Neutrophil (primary cell): ENCODE measurements at regions not wholly inside any gene's neighbourhood (a gene's known extent, or its start where the extent isn't known, plus 50 kb on each side); places are given as distances from the start of the nearest gene placed in this dataset.

ENCODE experiments used
- H3K27ac ChIP-seq: fragments of 200-600 bp; sonication (generic); 2 replicates; pipeline ENCODE4 v1.5.1; 2016; ENCODE audit warnings: mild to moderate bottlenecking, moderate library complexity
- H3K27me3 ChIP-seq: fragments of 200-600 bp; sonication (generic); 2 replicates; pipeline ENCODE4 v1.6.0; 2016; ENCODE audit warnings: mild to moderate bottlenecking
- H3K36me3 ChIP-seq: fragments of 200-600 bp; sonication (generic); 2 replicates; pipeline ENCODE4 v1.5.1; 2017
- H3K4me1 ChIP-seq, 2 experiments: fragments of 200-600 bp in 1 of 2; sonication (generic) in 1 of 2; 1 replicate in 1 of 2; 2 replicates in 1 of 2; pipeline versions ENCODE4 v1.5.1 to v1.6.1; 2013 to 2016; ENCODE audit warnings: low read depth in 1 of 2, low read length in 1 of 2, mild to moderate bottlenecking in 1 of 2, moderate library complexity in 1 of 2; ENCODE audit not compliant: control insufficient read depth in 1 of 2, insufficient read depth in 1 of 2
- H3K4me3 ChIP-seq, 2 experiments: fragments of 200-600 bp in 1 of 2; sonication (generic) in 1 of 2; 1 replicate in 1 of 2; 2 replicates in 1 of 2; pipeline ENCODE4 v1.5.1; 2013 to 2016; ENCODE audit warnings: low read depth in 1 of 2, low read length in 1 of 2, mild to moderate bottlenecking in 1 of 2, moderate library complexity in 1 of 2
- H3K9me3 ChIP-seq: fragments of 200-600 bp; sonication (generic); 2 replicates; pipeline ENCODE4 v1.5.1; 2016
- TF ChIP-seq, protein P1 (sequence below): fragments of 200-600 bp; sonication (generic); IDR thresholded peaks from 2 replicates; pipeline ENCODE4 v1.5.1; 2016; ENCODE audit warnings: antibody characterized with exemption

DNA sequence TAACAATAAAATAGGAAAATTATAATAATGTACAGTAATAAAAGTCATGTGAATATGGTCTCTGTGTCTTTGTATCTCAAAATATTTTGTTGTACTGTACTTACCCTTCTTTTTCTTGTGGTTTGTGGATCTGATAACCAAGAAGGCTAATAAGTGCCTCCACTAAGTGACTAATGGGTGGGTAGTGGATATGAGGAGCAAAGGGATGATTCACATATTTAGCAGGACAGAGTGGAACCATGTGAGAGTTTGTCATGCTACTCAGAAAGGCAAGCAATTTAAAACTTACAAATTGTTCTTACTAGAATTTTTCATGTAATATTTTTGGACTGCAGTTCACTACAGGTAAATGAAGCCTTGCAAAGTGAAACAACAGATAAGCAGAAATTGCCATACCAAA lies 1241.2 kb upstream of the CDH2 start:
- H3K27me3 ChIP-seq, result no peaks in the 10 kb centered on the region
- no peaks in the 10 kb centered on the region for H3K9me3 ChIP-seq
- no peak overlapping the region for H3K27ac ChIP-seq
- TF ChIP-seq, protein P1, sequence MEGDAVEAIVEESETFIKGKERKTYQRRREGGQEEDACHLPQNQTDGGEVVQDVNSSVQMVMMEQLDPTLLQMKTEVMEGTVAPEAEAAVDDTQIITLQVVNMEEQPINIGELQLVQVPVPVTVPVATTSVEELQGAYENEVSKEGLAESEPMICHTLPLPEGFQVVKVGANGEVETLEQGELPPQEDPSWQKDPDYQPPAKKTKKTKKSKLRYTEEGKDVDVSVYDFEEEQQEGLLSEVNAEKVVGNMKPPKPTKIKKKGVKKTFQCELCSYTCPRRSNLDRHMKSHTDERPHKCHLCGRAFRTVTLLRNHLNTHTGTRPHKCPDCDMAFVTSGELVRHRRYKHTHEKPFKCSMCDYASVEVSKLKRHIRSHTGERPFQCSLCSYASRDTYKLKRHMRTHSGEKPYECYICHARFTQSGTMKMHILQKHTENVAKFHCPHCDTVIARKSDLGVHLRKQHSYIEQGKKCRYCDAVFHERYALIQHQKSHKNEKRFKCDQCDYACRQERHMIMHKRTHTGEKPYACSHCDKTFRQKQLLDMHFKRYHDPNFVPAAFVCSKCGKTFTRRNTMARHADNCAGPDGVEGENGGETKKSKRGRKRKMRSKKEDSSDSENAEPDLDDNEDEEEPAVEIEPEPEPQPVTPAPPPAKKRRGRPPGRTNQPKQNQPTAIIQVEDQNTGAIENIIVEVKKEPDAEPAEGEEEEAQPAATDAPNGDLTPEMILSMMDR, result no peak
- H3K4me3 ChIP-seq, result no peak overlapping the region
- no peaks in the 10 kb centered on the region for H3K36me3 ChIP-seq
- no peaks in the 10 kb centered on the region for H3K4me1 ChIP-seq

DNA sequence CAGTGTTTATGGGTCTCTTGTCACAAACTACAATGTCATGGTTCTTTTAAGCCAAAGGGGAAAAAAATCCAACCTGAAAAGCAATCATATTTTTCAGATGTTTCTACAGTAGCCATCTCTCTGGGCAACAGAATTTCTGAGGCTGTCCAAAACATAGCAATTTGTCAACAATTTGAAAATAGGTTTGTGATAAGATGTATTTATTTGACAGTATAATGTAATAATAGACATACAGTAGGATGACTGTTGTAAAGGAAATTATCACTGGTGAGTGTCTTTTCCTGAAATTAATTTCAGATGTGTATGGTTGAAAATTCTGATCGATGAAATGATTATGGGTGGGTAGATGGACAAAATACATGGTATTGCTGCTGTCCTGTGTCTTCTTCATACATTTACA lies 1230.1 kb upstream of the CDH2 start:
- no peak overlapping the region for H3K4me3 ChIP-seq
- no peaks in the 10 kb centered on the region for H3K36me3 ChIP-seq
- no peak overlapping the region for H3K27ac ChIP-seq
- no peaks in the 10 kb centered on the region for H3K27me3 ChIP-seq
- TF ChIP-seq, protein P1, result no peak
- H3K4me1 ChIP-seq, result no peaks in the 10 kb centered on the region
- no peaks in the 10 kb centered on the region for H3K9me3 ChIP-seq

DNA sequence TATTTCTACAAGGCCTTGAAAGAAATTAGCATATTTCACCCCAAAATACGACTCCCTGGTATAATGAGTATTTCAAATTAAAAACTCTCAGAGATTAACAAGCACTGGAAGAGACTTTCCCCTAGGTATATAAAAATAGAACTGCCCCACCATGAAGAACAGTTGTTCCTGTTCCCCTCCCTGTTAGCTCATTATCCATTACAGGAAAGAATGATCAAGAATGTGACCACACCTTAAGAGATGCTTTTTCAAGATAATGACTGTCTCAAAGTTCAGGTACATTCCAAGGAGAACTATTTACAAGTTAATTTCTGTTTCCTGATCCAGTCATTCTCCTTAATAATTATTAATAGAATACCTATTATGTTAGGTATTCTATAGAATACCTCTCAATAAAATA lies 1220.6 kb upstream of the CDH2 start:
- TF ChIP-seq, protein P1, result no peak
- Histone ChIP-seq H3K9me3 (no peaks in the 10 kb centered on the region), H3K27me3 (no peaks in the 10 kb centered on the region), H3K27ac (no peak overlapping the region), H3K4me3 (no peak overlapping the region), H3K36me3 (no peaks in the 10 kb centered on the region), H3K4me1 (no peaks in the 10 kb centered on the region)

DNA sequence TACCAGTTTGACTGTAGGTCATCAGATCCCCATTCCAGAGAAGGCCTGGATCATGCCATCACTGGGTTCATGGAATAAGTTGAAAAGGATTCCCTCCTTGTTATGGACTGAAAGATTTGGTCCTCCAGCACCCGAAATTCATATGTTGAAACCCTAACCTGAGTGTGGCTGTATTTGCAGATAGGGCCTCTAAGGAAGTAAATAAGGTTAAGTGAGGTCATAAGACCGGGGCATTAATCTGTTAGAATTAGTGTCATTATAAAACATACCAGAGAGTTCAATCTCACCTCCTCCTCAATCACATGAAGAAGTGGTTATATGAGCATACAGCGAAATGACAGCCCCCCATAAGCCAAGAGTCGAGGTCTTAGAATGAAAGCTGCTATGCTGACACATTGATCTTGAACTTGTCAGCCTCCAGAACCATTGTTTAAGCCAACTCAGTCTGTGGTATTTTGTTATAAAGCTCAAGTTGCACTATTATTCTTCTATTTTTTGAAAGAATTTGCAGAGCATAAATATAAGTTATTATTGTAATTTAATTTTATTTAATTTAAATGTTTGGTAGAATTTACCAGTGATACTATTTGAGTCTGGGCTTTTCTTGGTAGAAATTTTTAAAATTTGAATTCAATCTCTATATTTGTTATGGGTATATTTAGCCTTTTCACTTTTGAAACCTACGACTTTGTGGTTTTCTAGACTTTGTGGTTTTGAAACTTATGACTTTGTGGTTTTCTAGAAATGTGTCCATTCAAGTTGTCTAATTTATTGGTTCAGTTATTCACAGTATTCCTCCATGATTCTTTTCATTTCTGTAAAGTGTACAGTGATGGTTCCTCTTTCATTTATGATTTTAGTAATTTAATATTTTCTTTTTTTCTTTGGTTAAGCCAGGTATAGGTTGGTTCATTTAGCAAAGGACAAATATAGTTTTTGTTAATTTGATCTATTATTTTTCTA lies 1206.7 kb upstream of the CDH2 start:
- Histone ChIP-seq H3K9me3 (no peaks in the 10 kb centered on the region), H3K36me3 (no peaks in the 10 kb centered on the region), H3K27ac (no peak overlapping the region), H3K4me3 (no peak overlapping the region), H3K4me1 (no peaks in the 10 kb centered on the region), H3K27me3 (no peaks in the 10 kb centered on the region)
- TF ChIP-seq, protein P1, result no peak

DNA sequence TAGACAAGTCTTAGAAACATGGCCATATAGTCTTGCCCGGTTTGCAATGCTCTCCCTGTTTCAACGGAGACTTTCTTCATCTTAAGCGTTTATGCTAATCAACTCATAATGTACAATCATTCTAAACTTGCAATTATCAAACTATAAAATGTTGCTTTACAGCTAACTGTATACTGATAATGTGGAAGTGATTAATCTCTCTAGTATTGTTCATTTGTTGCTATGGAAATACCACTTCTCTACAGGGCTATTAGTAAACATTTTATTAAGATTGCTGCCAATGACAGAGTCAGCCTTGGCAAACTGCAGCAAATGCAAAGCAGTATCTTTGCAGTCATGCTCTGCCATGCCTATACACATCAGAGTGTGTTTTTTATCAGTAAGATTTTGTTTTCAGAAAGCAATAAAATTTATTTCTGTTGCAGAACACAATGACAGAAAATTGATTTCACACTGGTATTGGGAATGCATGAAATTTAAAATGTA lies 1201.8 kb upstream of the CDH2 start:
- no peaks in the 10 kb centered on the region for H3K9me3 ChIP-seq
- no peaks in the 10 kb centered on the region for H3K27me3 ChIP-seq
- no peak overlapping the region for H3K27ac ChIP-seq
- TF ChIP-seq, protein P1, result no peak
- H3K4me3 ChIP-seq, result no peak overlapping the region
- H3K36me3 ChIP-seq, result no peaks in the 10 kb centered on the region
- no peaks in the 10 kb centered on the region for H3K4me1 ChIP-seq
